Tibial artery (tissue), 4 donors: ENCODE measurements at regions not wholly inside any gene's neighbourhood (a gene's known extent, or its start where the extent isn't known, plus 50 kb on each side); places are given as distances from the start of the nearest gene placed in this dataset.

Experiments
- DNase-seq, 2 donors: peaks; one replicate each; pipeline ENCODE4 v3.0.0-alpha.2; 2019
- H3K27ac ChIP-seq, 2 donors: fragments of 200-600 bp; sonication (generic) in 1 of 2; 1 replicate in 1 of 2; 2 replicates in 1 of 2; pipeline ENCODE4 v1.5.1; 2018 to 2019; ENCODE audit warnings: mild to moderate bottlenecking in 1 of 2
- H3K27me3 ChIP-seq, 2 donors: fragments of 200-600 bp; sonication (generic) in 1 of 2; one replicate each; pipeline versions ENCODE4 v1.5.1 to v1.6.0; 2016 to 2019
- H3K36me3 ChIP-seq, 3 donors: fragments of 200-600 bp; sonication (generic) in 2 of 3; one replicate each; pipeline ENCODE4 v1.5.1; 2016 to 2019; ENCODE audit warnings: mild to moderate bottlenecking in 2 of 3
- H3K4me1 ChIP-seq, 4 donors: fragments of 200-600 bp; sonication (generic) in 2 of 4; 1 replicate in 3 of 4; 2 replicates in 1 of 4; pipeline ENCODE4 v1.5.1; 2016 to 2019
- H3K4me3 ChIP-seq, 2 donors: fragments of 200-600 bp; sonication (generic) in 1 of 2; 1 replicate in 1 of 2; 2 replicates in 1 of 2; pipeline ENCODE4 v1.5.1; 2018 to 2019; ENCODE audit warnings: mild to moderate bottlenecking in 2 of 2
- H3K9me3 ChIP-seq, 3 donors: fragments of 200-600 bp; sonication (generic) in 1 of 3; one replicate each; pipeline ENCODE4 v1.5.1; 2016 to 2019
- intact Hi-C: fragments of 100-400 bp; cut with DNase I; formaldehyde crosslinking; loops from one replicate; pipeline ENCODE4 v1.15.0; 2023; ENCODE audit warnings: low total_unique reads
- TF ChIP-seq, protein P1 (sequence below), 2 experiments: fragments of 200-600 bp in 1 of 2; fragments of 450-650 bp in 1 of 2; IDR thresholded peaks; one replicate each; pipeline ENCODE4 v1.5.1; 2017 to 2019; ENCODE audit warnings: antibody characterized with exemption in 2 of 2, mild to moderate bottlenecking in 1 of 2, moderate library complexity in 1 of 2

DNA sequence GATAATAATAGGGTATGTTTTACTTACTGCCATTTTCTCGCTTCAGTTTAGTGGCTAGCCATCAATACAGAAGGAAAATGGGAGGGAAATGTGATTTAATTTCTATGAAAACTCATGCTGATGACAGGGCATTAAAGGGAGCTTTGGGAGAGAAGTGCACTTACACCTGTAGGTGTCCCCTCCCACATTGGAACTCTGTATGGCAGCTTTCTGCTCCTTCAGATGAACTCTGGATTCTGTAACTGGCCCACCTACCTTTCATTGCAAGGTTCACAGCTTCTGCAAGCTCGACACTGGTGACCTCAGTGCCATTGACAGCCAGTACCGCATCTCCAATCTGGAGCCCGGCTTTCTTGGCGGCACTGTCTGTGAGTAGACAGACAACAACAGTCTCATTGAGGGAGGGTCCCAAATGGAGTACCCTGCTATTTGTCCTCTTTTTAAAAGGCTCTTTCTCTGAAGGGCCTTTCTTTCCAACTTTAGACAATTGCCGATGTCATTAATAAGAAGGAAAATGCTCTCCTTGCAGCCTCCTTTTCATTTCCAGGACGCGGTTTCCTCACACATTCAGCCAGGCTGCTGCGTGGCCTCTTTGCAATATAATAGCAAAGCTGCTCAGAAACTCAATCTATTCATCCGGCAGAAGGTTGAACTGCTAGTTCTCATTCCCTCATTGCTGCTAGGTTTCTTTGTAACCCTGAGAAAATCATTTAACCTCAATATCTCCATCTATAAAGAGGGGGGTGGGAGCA, 63.6 kb downstream of the NUDT12 start:
- no peak for DNase-seq
- no peak overlapping the region for H3K4me3 ChIP-seq
- H3K4me1 ChIP-seq = no peaks in the 10 kb centered on the region
- H3K27ac ChIP-seq = no peak overlapping the region
- no peaks in the 10 kb centered on the region for H3K9me3 ChIP-seq
- TF ChIP-seq, protein P1, sequence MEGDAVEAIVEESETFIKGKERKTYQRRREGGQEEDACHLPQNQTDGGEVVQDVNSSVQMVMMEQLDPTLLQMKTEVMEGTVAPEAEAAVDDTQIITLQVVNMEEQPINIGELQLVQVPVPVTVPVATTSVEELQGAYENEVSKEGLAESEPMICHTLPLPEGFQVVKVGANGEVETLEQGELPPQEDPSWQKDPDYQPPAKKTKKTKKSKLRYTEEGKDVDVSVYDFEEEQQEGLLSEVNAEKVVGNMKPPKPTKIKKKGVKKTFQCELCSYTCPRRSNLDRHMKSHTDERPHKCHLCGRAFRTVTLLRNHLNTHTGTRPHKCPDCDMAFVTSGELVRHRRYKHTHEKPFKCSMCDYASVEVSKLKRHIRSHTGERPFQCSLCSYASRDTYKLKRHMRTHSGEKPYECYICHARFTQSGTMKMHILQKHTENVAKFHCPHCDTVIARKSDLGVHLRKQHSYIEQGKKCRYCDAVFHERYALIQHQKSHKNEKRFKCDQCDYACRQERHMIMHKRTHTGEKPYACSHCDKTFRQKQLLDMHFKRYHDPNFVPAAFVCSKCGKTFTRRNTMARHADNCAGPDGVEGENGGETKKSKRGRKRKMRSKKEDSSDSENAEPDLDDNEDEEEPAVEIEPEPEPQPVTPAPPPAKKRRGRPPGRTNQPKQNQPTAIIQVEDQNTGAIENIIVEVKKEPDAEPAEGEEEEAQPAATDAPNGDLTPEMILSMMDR (IDR thresholded peaks at IDR 0.05) = no peak
- H3K36me3 ChIP-seq = no peaks in the 10 kb centered on the region
- intact Hi-C loops = no loop called here
- no peaks in the 10 kb centered on the region for H3K27me3 ChIP-seq

DNA sequence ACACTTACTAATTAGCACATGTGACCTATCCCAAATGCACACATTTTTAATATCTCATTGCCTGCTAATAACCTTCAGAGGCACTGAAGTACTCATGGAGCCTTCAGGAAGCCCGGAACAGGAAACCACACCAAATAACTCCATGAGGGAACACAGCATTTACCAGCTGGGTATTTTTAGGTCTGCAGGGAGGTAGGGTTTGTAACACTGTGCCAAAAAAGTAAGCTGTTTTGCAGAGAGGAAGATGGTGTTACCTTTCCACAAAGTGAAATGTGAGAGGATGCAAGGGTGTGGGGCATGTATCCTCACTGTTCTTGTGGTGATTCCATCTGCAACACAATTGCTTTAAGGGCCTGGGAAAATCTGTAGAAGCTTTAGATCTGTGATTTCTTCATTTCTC, 64.4 kb downstream of the NUDT12 start:
- Histone ChIP-seq H3K27ac (no peak overlapping the region), H3K27me3 (no peaks in the 10 kb centered on the region)

DNA sequence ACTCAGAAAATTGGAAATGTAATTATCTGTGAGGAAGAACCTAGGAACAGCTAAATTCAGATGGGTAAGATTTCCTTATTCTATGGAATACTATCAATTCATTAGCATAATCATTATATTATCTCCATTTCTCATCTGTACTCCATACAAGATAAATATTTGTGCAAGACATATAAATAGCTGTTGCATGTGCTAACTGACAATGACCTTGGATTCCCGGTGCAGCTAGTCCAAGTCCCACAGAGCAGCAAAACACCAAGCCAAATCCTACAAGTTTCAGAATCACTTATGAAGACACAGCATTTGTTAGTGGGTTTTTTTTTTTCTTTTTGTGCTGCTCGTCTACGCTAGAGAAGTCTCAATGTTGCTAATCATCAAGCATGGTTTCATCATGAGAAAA, 64.8 kb downstream of the NUDT12 start:
- no peak for DNase-seq
- no peak overlapping the region for H3K27ac ChIP-seq
- no peaks in the 10 kb centered on the region for H3K36me3 ChIP-seq
- no peaks in the 10 kb centered on the region for H3K4me1 ChIP-seq
- H3K27me3 ChIP-seq = no peaks in the 10 kb centered on the region
- intact Hi-C loops = no loop called here
- TF ChIP-seq, protein P1 (IDR thresholded peaks at IDR 0.05) = no peak
- no peaks in the 10 kb centered on the region for H3K9me3 ChIP-seq
- no peak overlapping the region for H3K4me3 ChIP-seq

More for the DNA sequence above, 64.4 kb downstream of the NUDT12 start:
- H3K36me3 ChIP-seq = no peaks in the 10 kb centered on the region
- no peaks in the 10 kb centered on the region for H3K4me1 ChIP-seq
- no peak for DNase-seq
- intact Hi-C loops = no loop called here
- H3K9me3 ChIP-seq = no peaks in the 10 kb centered on the region
- TF ChIP-seq, protein P1 (IDR thresholded peaks at IDR 0.05) = no peak
- no peak overlapping the region for H3K4me3 ChIP-seq

DNA sequence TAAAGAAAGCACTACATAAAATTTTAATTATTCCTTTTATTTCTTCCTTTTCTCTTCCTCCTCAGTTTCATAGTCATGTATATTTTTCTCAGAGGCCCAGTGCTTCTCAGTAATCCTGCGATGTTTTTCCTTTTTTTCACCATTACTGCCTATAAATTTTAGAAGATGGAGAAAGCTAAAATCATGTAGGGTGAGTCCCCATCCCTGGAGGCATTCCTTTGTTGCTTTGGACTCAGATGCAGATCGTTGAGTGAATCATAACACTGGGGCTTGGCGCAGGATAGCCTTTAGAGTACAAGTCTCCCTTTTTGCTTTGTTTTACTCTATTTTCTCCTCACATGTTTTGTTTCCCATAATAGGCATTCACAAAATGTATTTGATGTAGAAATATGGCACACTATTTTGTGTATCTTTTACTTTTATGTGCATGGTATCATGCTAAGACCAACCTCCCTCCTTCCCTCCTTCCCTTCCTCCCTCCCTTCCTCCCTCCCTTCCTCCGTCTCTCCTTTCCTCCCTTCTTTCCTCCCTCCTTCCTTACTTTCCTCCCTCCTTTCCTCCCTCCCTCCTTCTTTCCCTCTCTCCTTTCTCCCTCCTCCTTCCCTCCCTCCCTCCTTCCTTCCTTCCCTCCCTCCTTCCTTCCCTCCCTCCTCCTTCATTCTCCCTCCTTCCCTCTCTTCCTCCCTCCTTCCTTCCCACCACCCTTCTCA, 72.4 kb downstream of the NUDT12 start:
- intact Hi-C loops = no loop called here
- no peaks in the 10 kb centered on the region for H3K36me3 ChIP-seq
- DNase-seq = no peak

DNA sequence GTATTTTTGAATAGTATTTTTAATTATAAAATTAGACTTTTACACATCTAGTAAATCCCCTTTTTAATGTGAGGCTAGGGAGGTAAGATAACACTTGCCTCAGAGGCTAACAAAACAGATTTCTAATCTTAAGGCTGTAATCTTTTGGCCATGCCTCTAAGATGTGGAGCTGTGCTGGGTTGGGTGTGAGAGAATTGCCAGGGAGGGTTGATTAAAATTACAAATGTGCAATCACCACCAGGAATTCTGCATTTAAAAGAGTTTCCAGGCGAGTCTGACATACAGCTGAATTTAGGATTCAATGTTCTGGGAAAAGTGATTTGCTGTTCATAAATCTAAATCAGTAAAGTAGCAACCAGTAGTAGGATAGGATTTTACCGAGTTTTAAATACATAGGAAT, 73.3 kb downstream of the NUDT12 start:
- no peaks in the 10 kb centered on the region for H3K27me3 ChIP-seq
- H3K9me3 ChIP-seq = no peaks in the 10 kb centered on the region
- no peaks in the 10 kb centered on the region for H3K36me3 ChIP-seq
- TF ChIP-seq, protein P1 (IDR thresholded peaks at IDR 0.05) = no peak
- intact Hi-C loops = no loop called here
- H3K4me1 ChIP-seq = no peaks in the 10 kb centered on the region
- DNase-seq = no peak
- no peak overlapping the region for H3K27ac ChIP-seq
- no peak overlapping the region for H3K4me3 ChIP-seq

More for the DNA sequence above, 72.4 kb downstream of the NUDT12 start:
- TF ChIP-seq, protein P1 (IDR thresholded peaks at IDR 0.05) = no peak
- Histone ChIP-seq H3K27me3 (no peaks in the 10 kb centered on the region), H3K27ac (no peak overlapping the region), H3K4me1 (no peaks in the 10 kb centered on the region), H3K4me3 (no peak overlapping the region), H3K9me3 (no peaks in the 10 kb centered on the region)
